Retinal pigment epithelial cell (primary cell): ENCODE measurements at regions not wholly inside any gene's neighbourhood (a gene's known extent, or its start where the extent isn't known, plus 50 kb on each side); places are given as distances from the start of the nearest gene placed in this dataset.

Experiments used
- DNase-seq: peaks from one replicate; pipeline ENCODE4 v3.0.0-alpha.2; 2010; ENCODE audit warnings: low read depth
- H3K4me3 ChIP-seq: 2 replicates; pipeline ENCODE4 v1.5.1; 2011; ENCODE audit warnings: mild to moderate bottlenecking, low read length, control low read depth, moderate library complexity
- TF ChIP-seq, protein P1 (sequence below): conservative IDR thresholded peaks from 2 replicates; pipeline ENCODE4 v1.5.1; 2011; ENCODE audit warnings: low read depth, low read length, control low read depth, inconsistent platforms

DNA sequence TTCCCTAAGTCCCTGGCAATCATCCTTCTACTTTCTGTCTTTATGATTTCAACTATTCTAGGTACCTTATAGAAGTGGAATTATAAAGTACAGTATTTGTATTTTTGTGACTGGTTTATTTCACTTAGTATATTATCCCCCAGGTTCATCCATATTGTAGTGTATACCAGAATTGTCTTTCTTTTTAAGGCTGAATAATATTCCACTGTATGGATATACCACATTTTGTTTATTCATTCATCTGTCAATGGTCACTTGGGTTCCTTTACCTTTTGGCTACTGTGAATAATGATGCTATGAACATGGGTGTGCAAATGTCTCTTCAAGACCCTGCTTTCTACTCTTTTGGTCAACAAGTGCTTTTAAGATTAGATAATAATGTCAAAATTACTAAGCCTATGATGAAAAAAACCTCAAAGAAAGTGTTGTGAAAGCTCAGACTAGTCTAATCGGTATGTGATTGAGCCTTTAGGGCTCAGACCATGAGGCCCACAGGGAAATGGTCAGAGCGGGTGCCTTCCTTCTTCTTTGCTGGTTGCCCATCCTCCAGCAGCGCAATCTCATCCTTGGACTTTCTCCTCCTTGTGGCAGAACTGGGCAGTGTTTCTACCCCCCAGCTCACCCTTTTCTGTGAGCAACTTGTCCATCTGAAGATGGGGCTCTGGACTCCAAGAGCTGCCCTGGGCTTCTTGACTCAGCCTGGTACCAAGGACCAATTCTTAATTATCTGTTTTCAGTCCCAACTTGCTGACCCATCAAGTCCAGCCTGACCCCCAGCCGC, 105.4 kb downstream of the TTC8 start:
- TF ChIP-seq, protein P1, sequence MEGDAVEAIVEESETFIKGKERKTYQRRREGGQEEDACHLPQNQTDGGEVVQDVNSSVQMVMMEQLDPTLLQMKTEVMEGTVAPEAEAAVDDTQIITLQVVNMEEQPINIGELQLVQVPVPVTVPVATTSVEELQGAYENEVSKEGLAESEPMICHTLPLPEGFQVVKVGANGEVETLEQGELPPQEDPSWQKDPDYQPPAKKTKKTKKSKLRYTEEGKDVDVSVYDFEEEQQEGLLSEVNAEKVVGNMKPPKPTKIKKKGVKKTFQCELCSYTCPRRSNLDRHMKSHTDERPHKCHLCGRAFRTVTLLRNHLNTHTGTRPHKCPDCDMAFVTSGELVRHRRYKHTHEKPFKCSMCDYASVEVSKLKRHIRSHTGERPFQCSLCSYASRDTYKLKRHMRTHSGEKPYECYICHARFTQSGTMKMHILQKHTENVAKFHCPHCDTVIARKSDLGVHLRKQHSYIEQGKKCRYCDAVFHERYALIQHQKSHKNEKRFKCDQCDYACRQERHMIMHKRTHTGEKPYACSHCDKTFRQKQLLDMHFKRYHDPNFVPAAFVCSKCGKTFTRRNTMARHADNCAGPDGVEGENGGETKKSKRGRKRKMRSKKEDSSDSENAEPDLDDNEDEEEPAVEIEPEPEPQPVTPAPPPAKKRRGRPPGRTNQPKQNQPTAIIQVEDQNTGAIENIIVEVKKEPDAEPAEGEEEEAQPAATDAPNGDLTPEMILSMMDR: peak; percentile 8

DNA sequence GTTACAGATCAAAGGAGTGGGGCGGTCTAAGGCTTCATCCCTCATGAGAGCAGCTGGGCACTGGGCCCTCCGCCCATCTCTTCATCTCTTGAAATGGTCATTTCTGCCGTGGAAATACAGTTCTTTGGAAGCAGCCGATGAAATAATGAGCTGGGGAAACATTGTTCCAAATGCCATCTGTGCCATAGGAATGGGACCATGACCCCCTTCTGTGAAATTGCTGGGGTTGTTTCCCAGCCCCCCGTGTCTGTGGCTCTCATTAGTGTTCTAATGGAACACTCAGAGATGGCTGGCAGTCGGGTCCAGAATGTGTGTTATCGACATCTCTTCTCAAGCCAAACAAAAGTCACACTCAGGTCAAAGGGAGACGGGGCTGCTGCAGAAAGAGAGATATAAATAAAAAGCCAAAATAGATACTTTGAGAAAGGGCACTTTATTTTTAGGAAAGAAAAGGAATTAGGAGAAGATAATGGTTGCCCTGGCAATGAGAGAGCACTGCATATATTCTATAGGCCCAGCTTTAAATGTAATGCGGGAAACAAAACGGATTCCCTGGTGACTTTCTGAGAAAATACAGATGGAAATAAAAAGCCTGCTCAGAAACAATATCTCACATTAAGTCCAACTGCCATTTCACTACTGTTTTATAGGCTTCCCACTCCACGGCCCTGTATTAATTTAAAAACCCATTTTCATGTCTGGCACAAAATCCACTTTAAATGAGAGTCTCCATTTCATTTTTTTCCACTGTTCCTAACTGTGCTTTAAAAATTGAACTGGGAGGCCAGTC, 107.1 kb downstream of the TTC8 start:
- TF ChIP-seq, protein P1: no peak
- H3K4me3 ChIP-seq: no peak overlapping the region
- DNase-seq: no peak

More for the DNA sequence above, 105.4 kb downstream of the TTC8 start:
- no peak overlapping the region for H3K4me3 ChIP-seq
- no peak for DNase-seq

DNA sequence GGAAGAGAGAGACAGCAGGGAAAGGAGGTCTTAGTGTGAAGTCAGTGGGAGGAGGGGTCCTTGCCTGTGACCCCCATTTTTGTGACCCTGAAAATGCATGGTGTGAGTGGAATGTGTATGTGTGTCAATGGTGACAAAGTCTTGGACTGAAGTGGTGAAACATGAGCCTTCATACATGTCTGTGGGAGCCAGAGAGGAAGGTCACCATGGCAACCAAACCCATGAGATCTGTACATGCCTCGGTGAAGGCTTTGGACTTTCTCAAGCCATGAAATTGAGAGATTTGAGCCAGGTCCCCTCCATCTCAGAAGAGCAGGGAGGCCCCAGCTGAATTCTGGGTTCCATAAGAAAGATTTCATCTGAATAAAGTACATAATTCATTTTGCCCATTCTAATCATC, 108.7 kb downstream of the TTC8 start:
- TF ChIP-seq, protein P1: no peak
- DNase-seq: no peak
- no peak overlapping the region for H3K4me3 ChIP-seq

DNA sequence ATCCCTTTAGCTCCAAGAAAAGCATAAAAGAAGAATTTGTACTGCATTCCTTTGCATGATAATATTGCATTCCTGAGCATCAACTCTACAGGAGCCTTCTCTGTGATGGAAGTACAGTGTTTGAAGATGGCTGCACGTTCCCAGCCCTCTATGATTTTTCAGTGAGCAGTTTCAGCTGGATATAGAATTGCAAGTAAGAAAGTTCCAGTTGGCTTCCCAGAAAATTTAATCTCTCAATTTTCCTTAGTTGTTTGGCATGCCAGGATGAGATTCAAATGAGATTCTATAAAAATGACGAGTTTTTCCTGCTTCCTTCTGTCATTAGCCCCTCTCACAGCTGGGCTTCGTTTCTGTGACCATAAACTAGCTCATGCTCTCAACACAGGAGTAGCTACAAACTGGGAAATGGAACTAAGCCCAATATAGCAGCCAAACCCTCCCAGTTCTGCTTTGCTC, 109.9 kb downstream of the TTC8 start:
- H3K4me3 ChIP-seq: no peak overlapping the region
- DNase-seq: no peak
- TF ChIP-seq, protein P1: no peak

DNA sequence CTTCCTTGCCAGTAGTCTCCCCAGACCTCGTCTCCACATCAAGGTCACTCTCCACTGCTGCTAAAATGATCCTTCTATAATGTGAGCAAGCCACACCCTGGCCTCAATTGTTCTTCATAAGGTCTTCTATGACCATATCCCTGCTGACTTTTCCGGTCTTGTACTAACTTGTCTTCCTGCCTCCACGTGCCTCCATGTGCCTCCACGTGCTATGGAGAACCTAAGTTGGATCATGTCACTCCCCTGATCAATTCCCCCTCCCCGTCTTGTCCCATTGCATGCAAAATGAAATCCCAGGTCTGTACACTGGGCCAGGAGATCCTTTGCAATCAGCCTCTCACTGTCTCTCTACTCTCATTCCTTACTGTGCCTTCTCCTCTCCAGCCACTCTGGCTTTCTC, 110.6 kb downstream of the TTC8 start:
- no peak overlapping the region for H3K4me3 ChIP-seq
- no peak for DNase-seq
- TF ChIP-seq, protein P1: no peak

DNA sequence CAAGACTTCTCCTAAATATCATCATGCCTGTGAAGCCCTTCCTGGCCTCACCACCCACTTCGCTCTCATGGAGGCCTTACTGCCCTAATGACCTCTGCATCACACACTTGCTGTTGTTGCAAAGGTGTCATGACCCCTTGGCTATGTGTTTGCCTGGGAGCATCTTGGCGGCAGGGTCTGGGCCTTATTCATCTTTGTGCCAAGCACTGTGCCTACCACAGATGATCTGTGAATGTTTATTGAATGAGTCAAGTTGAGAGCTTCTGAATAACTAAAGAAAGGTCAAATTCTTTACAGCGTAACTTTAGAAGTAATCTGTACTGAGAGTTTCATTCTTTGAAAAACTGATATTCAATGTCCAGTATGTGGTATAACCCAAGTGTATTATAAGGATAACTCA, 113.3 kb downstream of the TTC8 start:
- no peak for DNase-seq
- TF ChIP-seq, protein P1: no peak
- H3K4me3 ChIP-seq: no peak overlapping the region

DNA sequence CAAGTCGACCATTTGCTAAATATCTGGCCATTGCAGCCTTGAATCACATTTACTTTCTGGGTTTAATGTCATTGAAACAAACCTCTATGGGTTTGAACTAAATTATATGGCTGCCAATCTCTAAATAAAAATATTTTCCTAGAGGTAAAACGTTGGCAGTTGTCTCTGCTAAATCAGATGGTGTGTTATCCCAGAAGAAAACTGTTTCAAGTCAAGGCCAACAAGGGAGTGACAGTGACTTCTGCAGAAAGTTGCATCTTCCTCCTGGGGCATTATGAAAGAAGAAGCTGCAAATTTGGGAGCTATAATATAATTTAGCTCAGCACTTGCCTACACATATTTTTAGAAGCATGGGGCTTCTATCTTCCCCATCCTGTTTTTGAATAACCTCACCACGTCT, 116.2 kb downstream of the TTC8 start:
- TF ChIP-seq, protein P1: no peak
- DNase-seq: no peak
- H3K4me3 ChIP-seq: no peak overlapping the region
